ENCODE measurements at regions not wholly inside any gene's neighbourhood (a gene's known extent, or its start where the extent isn't known, plus 50 kb on each side); places are given as distances from the start of the nearest gene placed in this dataset.

- DNase-seq = no peak
These were observed 102.6 kb upstream of the ROPN1 start for GRCh38 chr3:124094496-124094895.

- DNase-seq = no peak
These were observed 105.6 kb upstream of the ROPN1 start for GRCh38 chr3:124097362-124098131.

GRCh38 chr3:124101643-124102042, 109.7 kb upstream of the ROPN1 start:
- no peak for DNase-seq

GRCh38 chr3:124107104-124107890, 115.4 kb upstream of the ROPN1 start:
- no peak for DNase-seq

- no peak for DNase-seq
These were observed 116.5 kb upstream of the ROPN1 start for GRCh38 chr3:124108446-124108845.

- no peak for DNase-seq
These were observed 121.6 kb upstream of the ROPN1 start for GRCh38 chr3:124113485-124113884.

- no peak for DNase-seq
These were observed 123.4 kb upstream of the ROPN1 start for GRCh38 chr3:124115279-124115678.

- DNase-seq = no peak
These were observed 124.0 kb upstream of the ROPN1 start for GRCh38 chr3:124115956-124116355.

GRCh38 chr3:124116906-124117305, 125.0 kb upstream of the ROPN1 start:
- DNase-seq = no peak

GRCh38 chr3:124117486-124117885, 125.6 kb upstream of the ROPN1 start:
- no peak for DNase-seq

- no peak for DNase-seq
These were observed 126.5 kb upstream of the ROPN1 start for GRCh38 chr3:124118397-124118796.

GRCh38 chr3:124119056-124119716, 127.3 kb upstream of the ROPN1 start:
- no peak for DNase-seq

- DNase-seq = no peak
These were observed 129.7 kb upstream of the ROPN1 start for GRCh38 chr3:124121379-124122312.

- DNase-seq = no peak
These were observed 133.4 kb upstream of the ROPN1 start for GRCh38 chr3:124125315-124125714.

GRCh38 chr3:124126436-124127023, 134.6 kb upstream of the ROPN1 start:
- DNase-seq = no peak

- no peak for DNase-seq
These were observed 139.2 kb upstream of the ROPN1 start for GRCh38 chr3:124131158-124131557.

GRCh38 chr3:124131580-124131979, 139.7 kb upstream of the ROPN1 start:
- DNase-seq = no peak

GRCh38 chr3:124132813-124133212, 140.9 kb upstream of the ROPN1 start:
- no peak for DNase-seq

GRCh38 chr3:124133366-124133940, 141.5 kb upstream of the ROPN1 start:
- no peak for DNase-seq

GRCh38 chr3:124137216-124137615, 145.3 kb upstream of the ROPN1 start:
- no peak for DNase-seq

- DNase-seq = no peak
These were observed 146.2 kb upstream of the ROPN1 start for GRCh38 chr3:124138148-124138547.

GRCh38 chr3:124140746-124141145, 148.8 kb upstream of the ROPN1 start:
- DNase-seq = no peak

Data from activated CD4-positive, CD25-positive, alpha-beta regulatory T cell treated with anti-CD3 and anti-CD28 coated beads, Interleukin-2, amount 50 U/mL, for 72 hours (primary cell).